ENCODE measurements at regions not wholly inside any gene's neighbourhood (a gene's known extent, or its start where the extent isn't known, plus 50 kb on each side); places are given as distances from the start of the nearest gene placed in this dataset.

- no peak for FAIRE-seq
These were observed 348.3 kb upstream of the TMCO5A start for GRCh38 chr15:37586011-37586583.

- FAIRE-seq, result no peak
These were observed 347.5 kb upstream of the TMCO5A start for GRCh38 chr15:37586976-37587375.

GRCh38 chr15:37594417-37594816 is 340.0 kb upstream of the TMCO5A start:
- FAIRE-seq, result no peak

GRCh38 chr15:37595426-37595970 is 338.9 kb upstream of the TMCO5A start:
- FAIRE-seq, result no peak

GRCh38 chr15:37599156-37599555 is 335.3 kb upstream of the TMCO5A start:
- FAIRE-seq, result no peak

- FAIRE-seq, result no peak
These were observed 318.2 kb upstream of the TMCO5A start for GRCh38 chr15:37616215-37616614.

- no peak for FAIRE-seq
These were observed 316.1 kb upstream of the TMCO5A start for GRCh38 chr15:37618353-37618752.

- FAIRE-seq, result no peak
These were observed 314.9 kb upstream of the TMCO5A start for GRCh38 chr15:37619358-37620042.

GRCh38 chr15:37625576-37625975 is 308.9 kb upstream of the TMCO5A start:
- no peak for FAIRE-seq

GRCh38 chr15:37628507-37628906 is 305.9 kb upstream of the TMCO5A start:
- no peak for FAIRE-seq

- no peak for FAIRE-seq
These were observed 297.7 kb upstream of the TMCO5A start for GRCh38 chr15:37636736-37637135.

- no peak for FAIRE-seq
These were observed 296.3 kb upstream of the TMCO5A start for GRCh38 chr15:37638116-37638515.

- FAIRE-seq, result no peak
These were observed 295.7 kb upstream of the TMCO5A start for GRCh38 chr15:37638691-37639090.

GRCh38 chr15:37652646-37653417 is 281.6 kb upstream of the TMCO5A start:
- no peak for FAIRE-seq

- no peak for FAIRE-seq
These were observed 256.3 kb upstream of the TMCO5A start for GRCh38 chr15:37678124-37678523.

- no peak for FAIRE-seq
These were observed 254.8 kb upstream of the TMCO5A start for GRCh38 chr15:37679627-37680026.

GRCh38 chr15:37682304-37682703 is 252.1 kb upstream of the TMCO5A start:
- no peak for FAIRE-seq

- no peak for FAIRE-seq
These were observed 242.5 kb upstream of the TMCO5A start for GRCh38 chr15:37691911-37692310.

- no peak for FAIRE-seq
These were observed 240.5 kb upstream of the TMCO5A start for GRCh38 chr15:37693926-37694325.

GRCh38 chr15:37695719-37696118 is 238.7 kb upstream of the TMCO5A start:
- no peak for FAIRE-seq

GRCh38 chr15:37698679-37699078 is 235.8 kb upstream of the TMCO5A start:
- no peak for FAIRE-seq

GRCh38 chr15:37701230-37701629 is 233.2 kb upstream of the TMCO5A start:
- FAIRE-seq, result no peak

- FAIRE-seq, result no peak
These were observed 224.8 kb upstream of the TMCO5A start for GRCh38 chr15:37709669-37710068.

- no peak for FAIRE-seq
These were observed 219.3 kb upstream of the TMCO5A start for GRCh38 chr15:37715101-37715500.
